Suppressor macrophage (primary cell): ENCODE measurements at regions not wholly inside any gene's neighbourhood (a gene's known extent, or its start where the extent isn't known, plus 50 kb on each side); places are given as distances from the start of the nearest gene placed in this dataset.

Experiments used
- DNase-seq, 4 experiments: peaks; one replicate each; pipeline ENCODE4 v3.0.0-alpha.2; 2020 to 2022

GRCh38 chr1:229762891-229763290 lies 136.8 kb downstream of the URB2 start:
- DNase-seq, result no peak

- DNase-seq, result no peak
Observed at GRCh38 chr1:229768232-229768631, 142.2 kb downstream of the URB2 start.

- DNase-seq, result no peak
Observed at GRCh38 chr1:229769006-229769405, 143.0 kb downstream of the URB2 start.

- no peak for DNase-seq
Observed at GRCh38 chr1:229769809-229770208, 143.8 kb downstream of the URB2 start.

GRCh38 chr1:229778794-229779193 lies 152.7 kb downstream of the URB2 start:
- no peak for DNase-seq

GRCh38 chr1:229781453-229781852 lies 155.4 kb downstream of the URB2 start:
- no peak for DNase-seq

GRCh38 chr1:229782469-229782868 lies 156.4 kb downstream of the URB2 start:
- DNase-seq, result no peak

GRCh38 chr1:229784834-229785233 lies 158.8 kb downstream of the URB2 start:
- no peak for DNase-seq

GRCh38 chr1:229786974-229787610 lies 161.0 kb downstream of the URB2 start:
- DNase-seq, result no peak

- no peak for DNase-seq
Observed at GRCh38 chr1:229788004-229788403, 162.0 kb downstream of the URB2 start.

GRCh38 chr1:229792012-229792975 lies 166.2 kb downstream of the URB2 start:
- no peak for DNase-seq

GRCh38 chr1:229793488-229793887 lies 167.4 kb downstream of the URB2 start:
- no peak for DNase-seq

- DNase-seq, result no peak
Observed at GRCh38 chr1:229798558-229798957, 172.5 kb downstream of the URB2 start.

- no peak for DNase-seq
Observed at GRCh38 chr1:229803626-229804217, 177.7 kb downstream of the URB2 start.

- DNase-seq, result no peak
Observed at GRCh38 chr1:229808272-229808671, 182.2 kb downstream of the URB2 start.

- no peak for DNase-seq
Observed at GRCh38 chr1:229810140-229810539, 184.1 kb downstream of the URB2 start.

GRCh38 chr1:229810961-229811360 lies 184.9 kb downstream of the URB2 start:
- no peak for DNase-seq

GRCh38 chr1:229812148-229812547 lies 186.1 kb downstream of the URB2 start:
- DNase-seq, result no peak

- no peak for DNase-seq
Observed at GRCh38 chr1:229812693-229813092, 186.6 kb downstream of the URB2 start.

- DNase-seq, result no peak
Observed at GRCh38 chr1:229815076-229815475, 189.0 kb downstream of the URB2 start.

GRCh38 chr1:229815961-229816360 lies 189.9 kb downstream of the URB2 start:
- no peak for DNase-seq

- no peak for DNase-seq
Observed at GRCh38 chr1:229817936-229818335, 191.9 kb downstream of the URB2 start.

- no peak for DNase-seq
Observed at GRCh38 chr1:229819091-229819490, 193.0 kb downstream of the URB2 start.

- DNase-seq, result no peak
Observed at GRCh38 chr1:229822026-229822425, 196.0 kb downstream of the URB2 start.
